NCI-H1092 treated with DMSO at 0.1 percent for 48 hours (cell line): ENCODE measurements at regions not wholly inside any gene's neighbourhood (a gene's known extent, or its start where the extent isn't known, plus 50 kb on each side); places are given as distances from the start of the nearest gene placed in this dataset.
"Not testable (repeated sequence)": the region's sequence is repeated elsewhere in the genome, so short reads cannot be mapped to it uniquely, and the experiment has no call there.

Experiments used
- DNase-seq: peaks from one replicate; lab custom pipeline; 2025; lab: John Stamatoyannopoulos, UW

DNA sequence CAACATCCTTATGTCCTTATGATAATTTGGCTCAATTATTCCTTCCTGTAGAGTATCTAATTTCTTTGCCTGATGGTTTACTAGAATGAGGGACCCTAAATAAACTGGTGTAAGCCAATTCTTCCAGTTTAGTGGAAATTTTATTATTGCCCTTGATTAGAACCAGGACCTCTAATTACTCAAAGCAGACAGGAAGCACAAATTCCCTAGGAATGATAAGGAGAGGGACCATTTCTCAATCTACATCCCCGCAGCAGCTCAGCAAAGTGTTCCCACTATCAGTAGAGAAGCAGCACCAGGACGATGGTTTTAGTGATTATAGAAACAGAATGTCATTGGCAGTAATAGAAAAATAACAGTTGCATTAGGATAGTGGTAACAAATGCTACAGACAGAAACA is 97.1 kb downstream of the PLPPR4 start:
- DNase-seq, result no peak

GRCh38 chr1:99363531-99363930 is 99.2 kb downstream of the PLPPR4 start:
- no peak for DNase-seq

GRCh38 chr1:99365141-99365540 is 100.8 kb downstream of the PLPPR4 start:
- DNase-seq, result no peak

DNA sequence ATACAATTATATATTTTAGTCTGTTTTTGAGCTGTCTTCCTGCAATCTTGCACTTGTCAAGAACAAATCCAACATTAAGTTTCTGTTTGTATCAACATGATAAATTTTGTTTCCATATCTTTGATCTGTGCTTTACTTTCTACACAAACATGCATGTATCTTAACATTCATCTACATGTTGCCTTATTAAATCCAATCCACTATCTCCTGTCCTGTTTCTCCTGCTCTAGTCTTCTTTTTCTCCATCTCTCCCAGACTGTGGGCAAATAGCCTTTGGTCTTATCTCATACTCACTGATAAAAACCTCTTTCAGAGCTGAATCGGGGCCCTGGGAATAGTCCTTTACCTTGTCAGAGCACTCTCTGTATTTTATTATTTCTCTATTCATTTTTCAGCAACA is 101.3 kb downstream of the PLPPR4 start:
- no peak for DNase-seq

GRCh38 chr1:99369154-99369553 is 104.9 kb downstream of the PLPPR4 start:
- DNase-seq, result no peak

DNA sequence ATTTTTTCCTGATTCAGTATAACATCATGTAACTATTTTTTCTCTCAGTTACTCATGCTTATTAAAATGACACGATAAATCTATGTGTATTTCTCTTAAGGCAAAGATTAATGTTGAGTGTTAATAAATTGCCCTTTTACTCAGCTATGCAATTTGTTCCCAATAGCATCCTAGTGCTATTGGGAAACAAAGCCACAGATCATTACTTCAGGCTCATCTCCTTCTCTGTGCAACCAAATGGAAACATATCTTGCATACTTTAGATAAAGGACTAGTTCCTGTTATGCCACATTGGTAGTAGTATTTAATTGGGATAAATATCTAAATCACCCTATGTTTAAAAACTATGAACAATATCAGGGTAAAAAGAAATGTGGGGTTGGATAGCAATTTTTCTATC is 106.2 kb downstream of the PLPPR4 start:
- DNase-seq, result no peak

- no peak for DNase-seq
Measured at GRCh38 chr1:99371413-99371812, 107.1 kb downstream of the PLPPR4 start.

- DNase-seq, result no peak
Measured at GRCh38 chr1:99374109-99374508, 109.8 kb downstream of the PLPPR4 start.

DNA sequence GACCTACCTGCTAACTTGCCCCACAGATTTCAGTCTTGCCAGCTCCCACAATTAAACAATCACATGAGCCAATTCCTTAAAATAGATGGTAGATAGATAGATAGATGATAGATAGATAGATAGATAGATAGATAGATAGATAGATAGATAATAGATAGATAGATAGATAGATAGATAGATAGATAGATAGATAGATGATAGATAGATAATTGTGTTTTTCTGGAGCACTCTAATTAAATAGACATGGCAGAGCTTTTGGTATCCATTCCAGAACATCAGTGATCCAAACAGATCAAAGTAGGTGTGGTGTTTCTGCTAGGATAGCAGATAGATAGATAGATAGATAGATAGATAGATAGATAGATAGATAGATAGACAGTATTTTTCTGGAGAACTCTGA is 110.4 kb downstream of the PLPPR4 start:
- DNase-seq, result not testable (repeated sequence)

DNA sequence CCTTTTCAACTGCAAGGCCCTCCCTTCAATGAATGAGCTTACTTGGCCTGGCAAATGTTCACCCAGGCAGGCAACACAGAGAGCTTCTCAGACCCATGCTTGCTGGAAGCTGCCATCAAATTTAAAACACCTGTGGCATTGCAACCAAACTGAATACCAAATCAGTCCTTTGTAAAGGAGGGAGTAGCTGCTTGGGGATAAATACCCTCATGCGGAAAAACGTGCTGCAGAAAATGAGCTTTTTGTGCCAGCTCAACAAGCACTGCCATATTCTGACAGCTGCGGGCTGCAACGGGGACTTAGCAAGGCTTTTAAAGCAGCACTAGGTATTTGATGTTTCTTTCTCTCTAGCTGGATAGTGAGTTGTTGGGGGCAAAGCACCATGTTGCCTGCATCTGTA is 119.7 kb downstream of the PLPPR4 start:
- DNase-seq, result no peak

DNA sequence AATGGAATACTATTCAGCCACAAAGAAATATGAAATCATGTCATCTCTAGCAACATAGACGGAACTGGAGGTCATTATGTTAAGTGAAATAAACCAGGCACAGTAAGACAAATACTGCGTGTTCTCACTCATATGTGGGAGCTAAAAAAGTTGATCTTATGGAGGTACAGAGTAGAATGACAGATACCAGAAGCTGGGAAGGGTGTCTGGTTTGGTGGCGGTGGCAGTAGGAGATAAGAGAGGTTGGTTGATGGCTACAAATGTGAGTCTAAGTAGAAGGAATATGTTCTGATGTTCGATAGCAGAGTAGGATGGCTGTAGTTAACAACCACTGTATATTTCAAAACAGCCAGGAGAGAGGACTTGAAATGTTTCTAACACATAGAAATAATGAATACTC is 121.6 kb downstream of the PLPPR4 start:
- DNase-seq, result no peak

GRCh38 chr1:99396389-99396788 is 132.1 kb downstream of the PLPPR4 start:
- no peak for DNase-seq

- DNase-seq, result no peak
Measured at GRCh38 chr1:99397029-99397428, 132.7 kb downstream of the PLPPR4 start.

DNA sequence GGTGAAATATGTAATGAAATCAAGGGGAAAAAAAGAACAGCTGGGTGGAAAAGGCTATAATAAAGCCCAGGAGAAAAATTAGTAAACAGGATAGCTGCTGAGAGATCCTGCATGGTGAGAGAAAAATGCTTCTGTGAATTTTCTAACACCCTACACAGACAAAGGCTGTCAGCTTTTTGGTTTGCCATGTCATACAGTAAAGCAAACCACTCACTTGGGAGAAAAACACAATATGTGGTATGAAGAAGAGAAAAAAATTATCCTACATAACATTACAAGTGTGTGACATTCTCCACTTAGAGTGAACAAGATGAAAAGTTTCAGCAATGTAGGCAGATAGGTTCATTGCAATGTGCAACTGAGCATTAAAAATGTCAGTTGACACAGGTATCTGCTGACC is 133.6 kb downstream of the PLPPR4 start:
- DNase-seq, result no peak

DNA sequence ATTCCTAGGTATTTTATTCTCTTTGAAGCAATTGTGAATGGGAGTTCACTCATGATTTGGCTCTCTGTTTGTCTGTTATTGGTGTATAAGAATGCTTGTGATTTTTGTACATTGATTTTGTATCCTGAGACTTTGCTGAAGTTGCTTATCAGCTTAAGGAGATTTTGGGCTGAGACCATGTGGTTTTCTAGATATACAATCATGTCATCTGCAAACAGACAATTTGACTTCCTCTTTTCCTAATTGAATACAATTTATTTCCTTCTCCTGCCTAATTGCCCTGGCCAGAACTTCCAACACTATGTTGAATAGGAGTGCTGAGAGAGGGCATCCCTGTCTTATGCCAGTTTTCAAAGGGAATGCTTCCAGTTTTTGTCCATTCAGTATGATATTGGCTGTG is 137.3 kb downstream of the PLPPR4 start:
- DNase-seq, result not testable (repeated sequence)

- not testable (repeated sequence) for DNase-seq
Measured at GRCh38 chr1:99404399-99404798, 140.1 kb downstream of the PLPPR4 start.

GRCh38 chr1:99405325-99405724 is 141.0 kb downstream of the PLPPR4 start:
- DNase-seq, result not testable (repeated sequence)

GRCh38 chr1:99407018-99407417 is 142.7 kb downstream of the PLPPR4 start:
- DNase-seq, result no peak

GRCh38 chr1:99424087-99424486 is 159.8 kb downstream of the PLPPR4 start:
- DNase-seq, result no peak

DNA sequence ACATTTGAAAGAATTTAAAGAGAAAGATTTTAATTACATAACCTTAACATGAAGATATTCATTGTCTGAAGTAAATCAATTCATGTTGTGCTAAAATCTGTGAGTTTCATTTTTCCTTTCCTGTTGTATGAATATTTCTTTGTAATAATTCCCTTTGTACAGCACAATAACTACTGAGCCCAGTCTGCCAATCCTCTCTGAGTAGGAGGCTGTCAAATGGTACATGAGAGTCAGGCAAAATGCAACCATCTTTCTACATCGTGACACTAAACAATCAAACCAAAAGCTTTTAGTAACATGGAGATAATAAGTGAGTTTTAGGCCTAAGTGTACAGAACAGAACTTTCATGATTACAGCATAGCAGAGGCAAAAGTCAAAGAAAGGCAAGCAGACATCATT is 165.5 kb downstream of the PLPPR4 start:
- DNase-seq, result no peak

DNA sequence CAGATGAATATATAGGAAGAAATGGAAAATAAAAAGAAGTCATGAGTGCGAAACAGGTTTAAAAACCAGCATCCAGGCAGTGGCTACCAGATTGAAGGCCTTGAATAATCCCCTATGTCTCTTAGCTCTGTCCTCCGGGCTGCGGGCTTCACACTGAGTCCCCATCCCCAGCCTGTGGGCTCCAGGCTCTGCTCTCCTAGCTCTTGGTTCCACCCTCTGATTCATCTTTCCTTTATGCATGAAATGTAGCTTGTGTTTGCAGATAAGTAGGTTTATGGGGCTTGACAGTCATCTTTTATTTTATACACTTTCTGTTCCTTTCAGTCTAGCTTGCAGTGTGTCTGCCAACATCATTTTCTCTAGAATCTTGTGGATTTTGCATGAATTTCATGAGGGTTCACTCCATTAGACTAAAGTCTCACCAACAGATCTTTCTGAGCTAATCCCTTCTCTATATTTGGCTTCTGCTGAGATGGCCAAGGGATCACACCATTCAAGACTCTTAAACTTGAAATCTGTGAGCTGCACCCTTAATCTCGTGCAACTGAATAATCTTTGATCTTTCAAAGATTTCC is 174.5 kb downstream of the PLPPR4 start:
- no peak for DNase-seq

DNA sequence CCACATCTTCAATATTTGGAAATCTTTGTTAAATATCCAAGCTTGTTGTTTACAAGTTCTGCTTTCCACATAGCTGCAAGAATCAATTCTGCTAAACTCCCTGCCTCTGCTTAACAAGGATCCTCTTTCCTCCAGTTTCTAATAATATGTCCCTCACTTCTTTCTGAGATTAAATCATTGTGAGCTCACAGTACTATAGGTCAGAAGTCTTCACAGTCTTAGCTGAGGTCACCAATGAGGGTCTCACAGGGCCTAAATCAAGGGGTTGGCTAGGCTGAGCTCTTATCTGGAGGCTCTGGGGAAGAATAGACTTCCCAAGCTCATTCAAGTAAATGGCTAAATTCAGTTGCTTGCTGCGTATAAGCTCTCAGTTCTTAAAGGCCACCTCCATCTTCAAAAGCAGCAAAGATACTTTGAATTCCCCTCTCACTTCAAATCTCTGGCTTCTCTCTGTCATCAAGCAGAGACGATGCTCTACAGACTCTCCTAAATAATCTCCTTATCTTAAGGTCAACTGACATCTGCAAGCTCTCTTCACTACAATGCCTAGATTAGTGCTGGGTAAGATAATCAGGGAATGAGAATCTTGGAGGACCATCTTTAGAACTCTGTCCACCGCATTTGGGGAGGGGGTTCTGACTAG is 175.3 kb downstream of the PLPPR4 start:
- DNase-seq, result no peak

GRCh38 chr1:99441299-99442095 is 177.2 kb downstream of the PLPPR4 start:
- DNase-seq, result no peak
